ENCODE measurements at regions not wholly inside any gene's neighbourhood (a gene's known extent, or its start where the extent isn't known, plus 50 kb on each side); places are given as distances from the start of the nearest gene placed in this dataset.

DNA sequence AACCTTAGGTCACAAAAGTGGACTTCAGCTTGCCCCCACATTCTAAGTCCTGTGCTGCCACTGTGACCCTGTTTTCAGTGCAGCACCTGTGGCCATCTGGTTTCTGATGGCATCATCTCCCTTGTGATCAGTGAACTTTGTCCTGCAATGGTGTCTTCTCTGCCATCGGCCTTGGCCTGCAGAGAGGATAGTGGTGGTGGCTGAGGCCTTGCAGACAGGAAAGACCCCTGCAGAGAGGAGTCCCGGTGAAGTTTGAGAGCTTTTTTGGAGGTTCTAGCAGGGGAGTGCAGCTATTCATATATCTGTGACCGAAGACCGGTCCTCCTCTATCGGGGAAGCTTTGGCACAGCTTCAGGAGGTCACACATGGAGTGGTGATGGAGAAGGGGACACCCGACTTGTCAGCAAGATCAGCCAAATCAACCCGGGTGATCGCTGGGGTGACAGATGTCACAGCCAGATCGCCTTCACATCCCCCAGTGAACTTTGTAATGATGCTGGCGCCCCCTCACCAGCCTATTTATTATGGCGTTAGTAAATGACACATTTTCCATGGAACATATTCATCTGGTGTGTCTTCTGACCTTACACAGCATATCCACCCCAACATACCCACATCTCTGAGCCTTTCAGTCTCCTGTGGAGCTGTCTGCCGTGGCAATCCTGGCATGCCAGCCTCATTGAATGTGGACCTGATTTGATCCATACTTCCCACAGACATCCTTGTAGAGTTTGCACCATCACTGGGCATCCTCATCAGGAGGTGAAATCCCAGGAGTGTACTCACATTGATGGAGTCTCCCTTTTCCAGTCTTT is 136.1 kb downstream of the PAPOLA start:
- no peak overlapping the region for H3K4me3 Mint-ChIP-seq (ENCODE audit: unreplicated experiment)
- no peak overlapping the region for H3K27ac Mint-ChIP-seq (ENCODE audit: unreplicated experiment)
- no peaks in the 10 kb centered on the region for H3K4me1 Mint-ChIP-seq (ENCODE audit: low read depth)
- DNase-seq (ENCODE audit: low spot score): no peak
- H3K9me3 Mint-ChIP-seq (ENCODE audit: low read depth): no peaks in the 10 kb centered on the region
- TF ChIP-seq, protein P1, sequence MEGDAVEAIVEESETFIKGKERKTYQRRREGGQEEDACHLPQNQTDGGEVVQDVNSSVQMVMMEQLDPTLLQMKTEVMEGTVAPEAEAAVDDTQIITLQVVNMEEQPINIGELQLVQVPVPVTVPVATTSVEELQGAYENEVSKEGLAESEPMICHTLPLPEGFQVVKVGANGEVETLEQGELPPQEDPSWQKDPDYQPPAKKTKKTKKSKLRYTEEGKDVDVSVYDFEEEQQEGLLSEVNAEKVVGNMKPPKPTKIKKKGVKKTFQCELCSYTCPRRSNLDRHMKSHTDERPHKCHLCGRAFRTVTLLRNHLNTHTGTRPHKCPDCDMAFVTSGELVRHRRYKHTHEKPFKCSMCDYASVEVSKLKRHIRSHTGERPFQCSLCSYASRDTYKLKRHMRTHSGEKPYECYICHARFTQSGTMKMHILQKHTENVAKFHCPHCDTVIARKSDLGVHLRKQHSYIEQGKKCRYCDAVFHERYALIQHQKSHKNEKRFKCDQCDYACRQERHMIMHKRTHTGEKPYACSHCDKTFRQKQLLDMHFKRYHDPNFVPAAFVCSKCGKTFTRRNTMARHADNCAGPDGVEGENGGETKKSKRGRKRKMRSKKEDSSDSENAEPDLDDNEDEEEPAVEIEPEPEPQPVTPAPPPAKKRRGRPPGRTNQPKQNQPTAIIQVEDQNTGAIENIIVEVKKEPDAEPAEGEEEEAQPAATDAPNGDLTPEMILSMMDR (IDR thresholded peaks at IDR 0.05): no peak
- H3K36me3 Mint-ChIP-seq (ENCODE audit: low read depth): no peaks in the 10 kb centered on the region
- no peaks in the 10 kb centered on the region for H3K27me3 Mint-ChIP-seq (ENCODE audit: low read depth)

DNA sequence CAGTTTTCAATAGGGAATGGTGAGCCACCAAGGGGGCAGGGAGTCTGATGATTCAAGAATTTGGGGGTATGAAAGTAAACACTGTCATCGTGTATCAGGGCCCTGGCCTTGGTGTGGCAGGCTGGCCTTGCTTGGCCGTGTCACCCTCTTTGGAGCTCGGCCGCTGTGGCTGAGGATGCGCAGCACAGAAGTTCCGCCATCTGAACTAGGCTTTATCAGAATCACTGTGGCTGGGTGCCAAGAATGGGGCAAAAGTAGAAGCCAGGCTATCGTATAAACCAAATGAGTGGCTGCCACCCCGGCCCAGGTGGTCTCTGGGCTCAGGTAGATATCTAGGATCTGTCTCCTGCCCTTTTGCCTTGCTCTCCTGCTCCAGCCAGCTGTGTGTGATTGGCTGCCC is 137.4 kb downstream of the PAPOLA start:
- TF ChIP-seq, protein P1 (IDR thresholded peaks at IDR 0.05): no peak
- no peak for DNase-seq (ENCODE audit: low spot score)
- no peaks in the 10 kb centered on the region for H3K4me1 Mint-ChIP-seq (ENCODE audit: low read depth)
- H3K36me3 Mint-ChIP-seq (ENCODE audit: low read depth): no peaks in the 10 kb centered on the region
- H3K4me3 Mint-ChIP-seq (ENCODE audit: unreplicated experiment): no peak overlapping the region
- no peak overlapping the region for H3K27ac Mint-ChIP-seq (ENCODE audit: unreplicated experiment)
- no peaks in the 10 kb centered on the region for H3K9me3 Mint-ChIP-seq (ENCODE audit: low read depth)
- H3K27me3 Mint-ChIP-seq (ENCODE audit: low read depth): no peaks in the 10 kb centered on the region

DNA sequence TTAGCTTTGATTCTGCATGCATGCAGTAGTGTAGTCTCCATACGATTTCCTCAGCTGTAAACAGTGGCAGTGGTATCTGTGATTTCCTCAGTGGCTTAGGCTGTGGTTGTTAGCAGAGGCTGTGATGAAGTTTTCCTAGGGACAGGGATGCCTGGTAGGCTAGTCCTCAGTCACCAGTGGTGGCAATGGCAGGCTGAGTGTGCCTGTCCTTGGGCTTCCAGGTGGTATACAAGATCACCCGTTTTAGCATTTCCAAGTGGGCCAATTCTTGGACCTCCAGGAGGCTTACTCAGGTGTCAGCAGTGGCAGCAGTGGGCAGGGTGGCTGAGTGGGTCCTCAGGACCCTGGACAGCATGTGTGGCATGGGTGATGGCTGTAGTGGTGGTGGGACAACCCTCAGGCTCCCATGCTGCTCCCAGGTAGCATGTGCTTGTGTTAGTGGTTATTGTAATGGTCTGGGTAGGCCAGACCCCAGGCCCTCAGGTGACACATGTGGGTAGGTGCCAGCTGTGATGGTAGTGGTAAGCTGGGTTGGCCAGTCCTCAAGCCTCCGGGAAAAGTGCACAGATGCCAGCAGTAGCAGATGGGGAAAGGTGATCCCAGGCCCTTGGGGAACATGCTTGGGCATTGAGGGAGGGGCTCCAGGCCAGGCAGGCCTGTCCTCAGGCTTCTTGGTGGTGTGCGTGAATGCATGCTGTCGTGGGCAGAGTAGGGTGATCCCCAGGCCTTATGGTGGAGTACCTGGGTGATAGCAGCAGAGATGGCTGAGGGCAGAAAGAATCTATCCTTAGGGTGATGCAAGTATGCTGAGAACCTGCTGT is 146.5 kb downstream of the PAPOLA start:
- TF ChIP-seq, protein P1 (IDR thresholded peaks at IDR 0.05): no peak
- H3K36me3 Mint-ChIP-seq (ENCODE audit: low read depth): peaks cover 3% of the 10 kb centered on the region
- no peak overlapping the region for H3K27ac Mint-ChIP-seq (ENCODE audit: unreplicated experiment)
- no peak for DNase-seq (ENCODE audit: low spot score)
- peaks cover 14% of the 10 kb centered on the region for H3K9me3 Mint-ChIP-seq (ENCODE audit: low read depth)
- no peak overlapping the region for H3K4me3 Mint-ChIP-seq (ENCODE audit: unreplicated experiment)
- H3K27me3 Mint-ChIP-seq (ENCODE audit: low read depth): peaks cover 14% of the 10 kb centered on the region
- no peaks in the 10 kb centered on the region for H3K4me1 Mint-ChIP-seq (ENCODE audit: low read depth)

DNA sequence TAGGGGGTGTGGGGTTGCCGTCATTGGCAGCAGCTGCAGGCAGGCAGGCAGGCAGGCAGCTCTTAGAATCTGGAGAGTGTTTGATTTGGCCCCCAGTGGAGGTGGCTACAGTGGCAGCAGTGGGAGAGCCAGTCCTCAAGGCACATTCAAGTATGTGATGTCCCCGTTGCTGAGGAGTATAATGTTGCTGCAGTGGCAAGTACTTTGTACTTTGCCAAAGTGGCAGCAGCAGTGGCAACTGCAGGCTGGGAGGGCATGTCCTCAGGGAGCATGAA is 147.1 kb downstream of the PAPOLA start:
- Mint-ChIP-seq H3K9me3 (ENCODE audit: low read depth) (peaks cover 14% of the 10 kb centered on the region), H3K27ac (ENCODE audit: unreplicated experiment) (no peak overlapping the region), H3K4me3 (ENCODE audit: unreplicated experiment) (no peak overlapping the region), H3K27me3 (ENCODE audit: low read depth) (peaks cover 14% of the 10 kb centered on the region), H3K36me3 (ENCODE audit: low read depth) (peaks cover 3% of the 10 kb centered on the region), H3K4me1 (ENCODE audit: low read depth) (no peaks in the 10 kb centered on the region)
- no peak for DNase-seq (ENCODE audit: low spot score)
- TF ChIP-seq, protein P1 (IDR thresholded peaks at IDR 0.05): no peak

DNA sequence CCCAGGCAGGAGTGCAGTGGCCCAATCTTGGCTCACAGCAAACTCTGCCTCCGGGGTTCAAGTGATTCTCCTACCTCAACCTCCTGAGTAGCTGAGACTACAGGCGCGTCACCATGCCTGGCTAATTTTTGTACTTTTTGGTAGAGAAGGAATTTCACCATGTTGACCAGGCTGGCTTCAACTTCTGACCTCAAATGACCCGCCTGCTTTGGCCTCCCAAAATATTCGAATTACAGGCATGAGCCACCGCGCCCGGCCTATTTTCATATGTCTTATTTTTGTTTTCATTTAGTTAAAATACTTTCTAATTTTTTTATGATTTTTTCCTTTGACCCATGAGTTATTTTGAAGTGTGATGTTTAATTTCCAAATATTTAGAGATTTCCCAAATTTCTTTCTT is 143.6 kb upstream of the VRK1 start:
- TF ChIP-seq, protein P1 (IDR thresholded peaks at IDR 0.05): no peak
- Mint-ChIP-seq H3K27me3 (ENCODE audit: low read depth) (no peaks in the 10 kb centered on the region), H3K27ac (ENCODE audit: unreplicated experiment) (no peak overlapping the region), H3K9me3 (ENCODE audit: low read depth) (peaks cover 9% of the 10 kb centered on the region), H3K4me1 (ENCODE audit: low read depth) (no peaks in the 10 kb centered on the region), H3K4me3 (ENCODE audit: unreplicated experiment) (no peak overlapping the region), H3K36me3 (ENCODE audit: low read depth) (no peaks in the 10 kb centered on the region)
- no peak for DNase-seq (ENCODE audit: low spot score)

All from chondrocyte (in vitro differentiated cells).